HepG2 (cell line): ENCODE measurements at regions not wholly inside any gene's neighbourhood (a gene's known extent, or its start where the extent isn't known, plus 50 kb on each side); places are given as distances from the start of the nearest gene placed in this dataset.

Experiments
- EZH2 ChIP-seq: conservative IDR thresholded peaks from 2 replicates; pipeline ENCODE4 v1.6.1; 2012; ENCODE audit warnings: mild to moderate bottlenecking, low read depth, low read length, moderate library complexity
- GATAD2A ChIP-seq: IDR thresholded peaks from 2 replicates; pipeline ENCODE4 v1.6.1; 2016
- GTF3A ChIP-seq: sonication (generic); formaldehyde crosslinking; conservative IDR thresholded peaks from 2 replicates; pipeline ENCODE4 v1.4.0; 2020; ENCODE audit warnings: mild to moderate bottlenecking, missing genetic modification reagents
- HOXA7 ChIP-seq: sonication (generic); formaldehyde crosslinking; IDR thresholded peaks from 2 replicates; pipeline ENCODE4 v1.8.1; 2022; ENCODE audit warnings: mild to moderate bottlenecking, missing genetic modification reagents, moderate library complexity
- NFE2L2 ChIP-seq: fragments of 150-350 bp; IDR thresholded peaks from 2 replicates; pipeline ENCODE4 v1.6.1; 2014; ENCODE audit warnings: low read length
- PHF8 ChIP-seq: sonication (generic); formaldehyde crosslinking; IDR thresholded peaks from 2 replicates; pipeline ENCODE4 v1.5.0; 2020; ENCODE audit warnings: missing genetic modification reagents
- POLR2AphosphoS5 ChIP-seq: IDR thresholded peaks from 2 replicates; pipeline ENCODE4 v1.6.1; 2012; ENCODE audit warnings: low read depth, low read length
- SIN3B ChIP-seq: fragments of 150-350 bp; IDR thresholded peaks from 2 replicates; pipeline ENCODE4 v1.6.1; 2014; ENCODE audit warnings: low read length
- ZNF282 ChIP-seq: fragments of 450-650 bp; IDR thresholded peaks from 2 replicates; pipeline ENCODE4 v1.6.1; 2018; ENCODE audit not compliant: partially characterized antibody
- ZNF331 ChIP-seq: sonication (generic); formaldehyde crosslinking; IDR thresholded peaks from 2 replicates; pipeline ENCODE4 v1.4.0; 2020; ENCODE audit warnings: missing genetic modification reagents
- ZNF598 ChIP-seq: sonication (generic); formaldehyde crosslinking; IDR thresholded peaks from 2 replicates; pipeline ENCODE4 v1.5.1; 2020; ENCODE audit warnings: mild to moderate bottlenecking, missing genetic modification reagents, borderline replicate concordance
- TF ChIP-seq, protein P1 (sequence below): sonication (generic); formaldehyde crosslinking; IDR thresholded peaks from 2 replicates; pipeline ENCODE4 v1.8.1; 2022; ENCODE audit warnings: low read depth, mild to moderate bottlenecking, missing genetic modification reagents
- TF ChIP-seq, protein P2 (sequence below): sonication (generic); formaldehyde crosslinking; IDR thresholded peaks from 2 replicates; pipeline ENCODE4 v1.8.0; 2022; ENCODE audit warnings: mild to moderate bottlenecking, missing genetic modification reagents, moderate library complexity
- TF ChIP-seq, protein P3 (sequence below): IDR thresholded peaks from 2 replicates; pipeline ENCODE4 v1.6.1; 2012; ENCODE audit warnings: inconsistent platforms

DNA sequence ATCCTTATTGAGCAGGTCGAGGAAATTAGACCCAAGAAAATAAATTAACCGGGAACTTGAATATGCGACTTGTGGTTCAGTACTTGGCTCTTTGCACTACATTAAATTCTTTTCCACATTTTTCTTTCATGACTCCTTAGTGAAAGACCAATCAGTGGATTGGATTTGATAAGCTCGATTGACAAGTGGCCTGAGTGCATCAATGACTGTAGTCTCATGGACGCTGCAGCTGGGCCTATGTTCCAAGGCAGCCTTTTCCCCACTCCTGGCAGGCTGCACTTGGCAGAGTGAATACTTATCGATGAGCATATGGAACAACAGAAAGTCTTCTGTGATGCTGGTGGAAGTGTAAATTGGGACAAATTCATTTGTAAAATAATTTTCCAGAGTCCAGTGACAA, 210.8 kb upstream of the EXOC2 start:
- TF ChIP-seq SIN3B (no peak), EZH2 (no peak), POLR2AphosphoS5 (no peak), GTF3A (CRISPR knock-in tag) (no peak), ZNF598 (CRISPR knock-in tag) (no peak), NFE2L2 (no peak), GATAD2A (no peak), HOXA7 (no peak), PHF8 (no peak), ZNF282 (no peak), ZNF331 (CRISPR knock-in tag) (no peak)
- TF ChIP-seq, protein P1, sequence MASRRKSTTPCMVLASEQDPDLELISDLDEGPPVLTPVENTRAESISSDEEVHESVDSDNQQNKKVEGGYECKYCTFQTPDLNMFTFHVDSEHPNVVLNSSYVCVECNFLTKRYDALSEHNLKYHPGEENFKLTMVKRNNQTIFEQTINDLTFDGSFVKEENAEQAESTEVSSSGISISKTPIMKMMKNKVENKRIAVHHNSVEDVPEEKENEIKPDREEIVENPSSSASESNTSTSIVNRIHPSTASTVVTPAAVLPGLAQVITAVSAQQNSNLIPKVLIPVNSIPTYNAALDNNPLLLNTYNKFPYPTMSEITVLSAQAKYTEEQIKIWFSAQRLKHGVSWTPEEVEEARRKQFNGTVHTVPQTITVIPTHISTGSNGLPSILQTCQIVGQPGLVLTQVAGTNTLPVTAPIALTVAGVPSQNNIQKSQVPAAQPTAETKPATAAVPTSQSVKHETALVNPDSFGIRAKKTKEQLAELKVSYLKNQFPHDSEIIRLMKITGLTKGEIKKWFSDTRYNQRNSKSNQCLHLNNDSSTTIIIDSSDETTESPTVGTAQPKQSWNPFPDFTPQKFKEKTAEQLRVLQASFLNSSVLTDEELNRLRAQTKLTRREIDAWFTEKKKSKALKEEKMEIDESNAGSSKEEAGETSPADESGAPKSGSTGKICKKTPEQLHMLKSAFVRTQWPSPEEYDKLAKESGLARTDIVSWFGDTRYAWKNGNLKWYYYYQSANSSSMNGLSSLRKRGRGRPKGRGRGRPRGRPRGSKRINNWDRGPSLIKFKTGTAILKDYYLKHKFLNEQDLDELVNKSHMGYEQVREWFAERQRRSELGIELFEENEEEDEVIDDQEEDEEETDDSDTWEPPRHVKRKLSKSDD = no peak
- TF ChIP-seq, protein P2, sequence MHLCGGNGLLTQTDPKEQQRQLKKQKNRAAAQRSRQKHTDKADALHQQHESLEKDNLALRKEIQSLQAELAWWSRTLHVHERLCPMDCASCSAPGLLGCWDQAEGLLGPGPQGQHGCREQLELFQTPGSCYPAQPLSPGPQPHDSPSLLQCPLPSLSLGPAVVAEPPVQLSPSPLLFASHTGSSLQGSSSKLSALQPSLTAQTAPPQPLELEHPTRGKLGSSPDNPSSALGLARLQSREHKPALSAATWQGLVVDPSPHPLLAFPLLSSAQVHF = no peak
- TF ChIP-seq, protein P3, sequence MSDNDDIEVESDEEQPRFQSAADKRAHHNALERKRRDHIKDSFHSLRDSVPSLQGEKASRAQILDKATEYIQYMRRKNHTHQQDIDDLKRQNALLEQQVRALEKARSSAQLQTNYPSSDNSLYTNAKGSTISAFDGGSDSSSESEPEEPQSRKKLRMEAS = no peak
